Spleen (tissue), 7 donors: ENCODE measurements at regions not wholly inside any gene's neighbourhood (a gene's known extent, or its start where the extent isn't known, plus 50 kb on each side); places are given as distances from the start of the nearest gene placed in this dataset.

Experiments
- CTCF ChIP-seq, 11 experiments: fragments of 200-600 bp in 7 of 11; fragments of 450-650 bp in 4 of 11; sonication (generic) in 4 of 11; IDR thresholded peaks in 8 of 11; conservative IDR thresholded peaks in 3 of 11; 1 replicate in 7 of 11; 2 replicates in 4 of 11; pipeline versions ENCODE4 v1.4.0 to v1.8.0; 2016 to 2021; ENCODE audit warnings: antibody characterized with exemption in 11 of 11, inconsistent platforms in 4 of 11, mild to moderate bottlenecking in 1 of 11
- POLR2A ChIP-seq, 3 donors: fragments of 450-650 bp; IDR thresholded peaks; one replicate each; pipeline ENCODE4 v1.5.1; 2017; ENCODE audit warnings: antibody characterized with exemption in 3 of 3, mild to moderate bottlenecking in 1 of 3
- donor health status: DM: no; HTN: no; CAD: no; lungs with moderate emphysema.
- donor health status: DM: no; HTN: no; CAD: no.
- donor health status: DM: no; HTN: no; CAD: no.

- TF ChIP-seq POLR2A (IDR thresholded peaks at IDR 0.05) (no peak), CTCF (IDR thresholded peaks at IDR 0.05 in 8 of 11, conservative IDR thresholded peaks at IDR 0.05 in 3 of 11) (no peak)
These were observed 76.4 kb upstream of the ZEB2 start for GRCh38 chr2:144596073-144596871.
